Hepatocyte (in vitro differentiated cells): ENCODE measurements at regions not wholly inside any gene's neighbourhood (a gene's known extent, or its start where the extent isn't known, plus 50 kb on each side); places are given as distances from the start of the nearest gene placed in this dataset.

Source experiments
- EZH2 ChIP-seq: fragments of 200-600 bp; sonication (generic); IDR thresholded peaks from 2 replicates; pipeline ENCODE4 v1.6.1; 2016; ENCODE audit warnings: antibody characterized with exemption, mild to moderate bottlenecking, borderline replicate concordance
- TF ChIP-seq, protein P1 (sequence below): fragments of 200-600 bp; sonication (generic); IDR thresholded peaks from 2 replicates; pipeline ENCODE4 v1.5.1; 2016; ENCODE audit warnings: antibody characterized with exemption, mild to moderate bottlenecking; ENCODE audit not compliant: poor library complexity

DNA sequence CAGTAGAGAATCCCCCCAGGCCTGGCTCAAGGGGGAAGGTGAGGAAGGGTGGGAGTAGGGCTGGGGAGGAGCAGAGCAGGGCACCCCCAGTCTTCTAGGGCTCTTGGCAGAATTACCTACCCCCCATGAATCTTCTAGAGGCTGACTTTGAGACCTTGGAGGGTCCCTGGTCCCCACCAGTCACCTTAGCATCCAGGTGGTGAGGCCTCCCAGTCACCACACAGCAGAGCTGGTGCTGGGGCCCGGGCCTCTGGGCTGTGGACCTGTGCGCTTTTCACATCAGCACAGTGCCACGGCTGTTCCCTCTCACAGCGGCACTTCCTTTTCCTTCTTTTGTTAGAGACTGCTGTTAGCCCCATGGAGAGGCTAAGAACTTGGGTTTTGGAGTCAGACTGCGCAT is 148.6 kb upstream of the PITX1 start:
- TF ChIP-seq, protein P1, sequence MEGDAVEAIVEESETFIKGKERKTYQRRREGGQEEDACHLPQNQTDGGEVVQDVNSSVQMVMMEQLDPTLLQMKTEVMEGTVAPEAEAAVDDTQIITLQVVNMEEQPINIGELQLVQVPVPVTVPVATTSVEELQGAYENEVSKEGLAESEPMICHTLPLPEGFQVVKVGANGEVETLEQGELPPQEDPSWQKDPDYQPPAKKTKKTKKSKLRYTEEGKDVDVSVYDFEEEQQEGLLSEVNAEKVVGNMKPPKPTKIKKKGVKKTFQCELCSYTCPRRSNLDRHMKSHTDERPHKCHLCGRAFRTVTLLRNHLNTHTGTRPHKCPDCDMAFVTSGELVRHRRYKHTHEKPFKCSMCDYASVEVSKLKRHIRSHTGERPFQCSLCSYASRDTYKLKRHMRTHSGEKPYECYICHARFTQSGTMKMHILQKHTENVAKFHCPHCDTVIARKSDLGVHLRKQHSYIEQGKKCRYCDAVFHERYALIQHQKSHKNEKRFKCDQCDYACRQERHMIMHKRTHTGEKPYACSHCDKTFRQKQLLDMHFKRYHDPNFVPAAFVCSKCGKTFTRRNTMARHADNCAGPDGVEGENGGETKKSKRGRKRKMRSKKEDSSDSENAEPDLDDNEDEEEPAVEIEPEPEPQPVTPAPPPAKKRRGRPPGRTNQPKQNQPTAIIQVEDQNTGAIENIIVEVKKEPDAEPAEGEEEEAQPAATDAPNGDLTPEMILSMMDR, result no peak
- no peak for TF ChIP-seq EZH2
